Large intestine (tissue), 3 donors: ENCODE measurements at regions not wholly inside any gene's neighbourhood (a gene's known extent, or its start where the extent isn't known, plus 50 kb on each side); places are given as distances from the start of the nearest gene placed in this dataset.

Source experiments
- DNase-seq, 2 donors: peaks; one replicate each; pipeline versions ENCODE4 v3.0.0 to v3.0.0-alpha.2; 2013
- H3K27ac ChIP-seq: one replicate; pipeline ENCODE4 v1.5.1; 2013; ENCODE audit warnings: low read length
- H3K27me3 ChIP-seq: 2 replicates; pipeline ENCODE4 v1.6.1; 2013; ENCODE audit warnings: low read length; ENCODE audit not compliant: control insufficient read depth, insufficient read depth
- H3K36me3 ChIP-seq: 2 replicates; pipeline ENCODE4 v1.6.1; 2013; ENCODE audit warnings: low read length; ENCODE audit not compliant: control insufficient read depth, insufficient read depth
- H3K4me1 ChIP-seq: one replicate; pipeline ENCODE4 v1.6.1; 2013; ENCODE audit warnings: low read length; ENCODE audit not compliant: control insufficient read depth, insufficient read depth
- H3K4me3 ChIP-seq: one replicate; pipeline ENCODE4 v1.5.1; 2013; ENCODE audit warnings: low read length
- H3K9me3 ChIP-seq: one replicate; pipeline ENCODE4 v1.6.1; 2013; ENCODE audit warnings: mild to moderate bottlenecking, low read depth, low read length, moderate library complexity; ENCODE audit not compliant: control insufficient read depth
- WGBS: methylation state at CpG from one replicate; pipeline ENCODE4 v1.1.5; 2013; ENCODE audit warnings: low lambda C conversion rate; ENCODE audit not compliant: insufficient coverage; 5-methylcytosine and 5-hydroxymethylcytosine counted together

GRCh38 chr22:48949375-48950149 lies 878.1 kb downstream of the BRD1 start:
- no peak overlapping the region for H3K27ac ChIP-seq
- no peaks in the 10 kb centered on the region for H3K4me1 ChIP-seq
- no peak overlapping the region for H3K4me3 ChIP-seq
- H3K36me3 ChIP-seq, result no peaks in the 10 kb centered on the region
- no peaks in the 10 kb centered on the region for H3K27me3 ChIP-seq
- no CpG with 5 or more reads among the region's 18 CpGs for WGBS
- no peak for DNase-seq
- H3K9me3 ChIP-seq, result no peaks in the 10 kb centered on the region

DNA sequence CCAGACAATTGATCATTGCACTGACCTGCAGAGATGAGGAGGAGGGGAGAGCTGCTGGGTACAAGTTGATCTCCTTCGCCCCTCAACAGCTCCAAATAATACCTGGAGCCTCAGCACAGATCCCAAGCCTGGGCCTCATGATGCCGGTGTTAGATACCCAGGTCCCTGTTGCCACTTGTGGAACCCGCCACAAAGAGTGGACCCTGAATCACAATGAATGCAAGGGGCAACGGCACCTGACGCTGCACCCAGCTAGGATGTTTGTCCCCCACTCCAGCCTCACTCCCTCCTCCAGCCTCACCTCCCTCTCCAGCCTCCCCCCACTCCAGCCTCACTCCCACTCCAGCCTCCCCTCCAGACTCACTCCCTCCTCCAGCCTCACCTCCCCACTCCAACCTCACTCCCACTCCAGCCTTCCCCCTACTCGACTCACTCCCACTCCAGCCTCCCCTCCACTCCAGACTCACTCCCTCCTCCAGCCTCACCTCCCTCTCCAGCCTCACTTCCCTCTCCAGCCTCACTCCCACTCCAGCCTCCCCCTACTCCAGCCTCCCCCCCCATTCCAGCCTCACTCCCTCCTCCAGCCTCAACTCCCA lies 879.0 kb downstream of the BRD1 start:
- Histone ChIP-seq H3K36me3 (no peaks in the 10 kb centered on the region), H3K4me1 (no peaks in the 10 kb centered on the region), H3K4me3 (no peak overlapping the region), H3K27ac (no peak overlapping the region), H3K27me3 (no peaks in the 10 kb centered on the region), H3K9me3 (no peaks in the 10 kb centered on the region)
- no peak for DNase-seq
- 75% methylated on average over 1 of the region's 6 CpGs for WGBS

DNA sequence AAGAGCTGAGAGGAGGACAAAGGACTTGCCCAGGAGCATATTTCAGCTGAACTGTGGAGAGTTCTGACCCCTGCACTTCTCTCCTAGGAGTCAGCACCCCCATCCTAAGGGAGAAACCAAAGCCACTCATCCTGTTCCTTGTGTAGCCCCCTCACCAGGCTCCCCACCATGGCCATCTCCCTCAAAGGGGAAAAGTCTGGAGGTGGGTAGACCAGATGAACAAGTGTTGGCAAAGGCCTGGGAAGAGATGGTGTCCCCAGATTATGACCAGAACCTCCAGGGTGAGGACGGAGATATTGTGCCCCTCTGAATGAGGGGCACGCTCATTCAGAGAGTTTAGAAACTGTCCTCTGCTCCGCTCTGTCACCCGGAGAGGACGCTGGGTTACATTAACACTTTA lies 880.0 kb downstream of the BRD1 start:
- H3K9me3 ChIP-seq, result no peaks in the 10 kb centered on the region
- no peaks in the 10 kb centered on the region for H3K4me1 ChIP-seq
- H3K36me3 ChIP-seq, result no peaks in the 10 kb centered on the region
- DNase-seq, result no peak
- H3K4me3 ChIP-seq, result no peak overlapping the region
- H3K27ac ChIP-seq, result no peak overlapping the region
- WGBS, result no CpG with 5 or more reads among the region's 5 CpGs
- H3K27me3 ChIP-seq, result no peaks in the 10 kb centered on the region

DNA sequence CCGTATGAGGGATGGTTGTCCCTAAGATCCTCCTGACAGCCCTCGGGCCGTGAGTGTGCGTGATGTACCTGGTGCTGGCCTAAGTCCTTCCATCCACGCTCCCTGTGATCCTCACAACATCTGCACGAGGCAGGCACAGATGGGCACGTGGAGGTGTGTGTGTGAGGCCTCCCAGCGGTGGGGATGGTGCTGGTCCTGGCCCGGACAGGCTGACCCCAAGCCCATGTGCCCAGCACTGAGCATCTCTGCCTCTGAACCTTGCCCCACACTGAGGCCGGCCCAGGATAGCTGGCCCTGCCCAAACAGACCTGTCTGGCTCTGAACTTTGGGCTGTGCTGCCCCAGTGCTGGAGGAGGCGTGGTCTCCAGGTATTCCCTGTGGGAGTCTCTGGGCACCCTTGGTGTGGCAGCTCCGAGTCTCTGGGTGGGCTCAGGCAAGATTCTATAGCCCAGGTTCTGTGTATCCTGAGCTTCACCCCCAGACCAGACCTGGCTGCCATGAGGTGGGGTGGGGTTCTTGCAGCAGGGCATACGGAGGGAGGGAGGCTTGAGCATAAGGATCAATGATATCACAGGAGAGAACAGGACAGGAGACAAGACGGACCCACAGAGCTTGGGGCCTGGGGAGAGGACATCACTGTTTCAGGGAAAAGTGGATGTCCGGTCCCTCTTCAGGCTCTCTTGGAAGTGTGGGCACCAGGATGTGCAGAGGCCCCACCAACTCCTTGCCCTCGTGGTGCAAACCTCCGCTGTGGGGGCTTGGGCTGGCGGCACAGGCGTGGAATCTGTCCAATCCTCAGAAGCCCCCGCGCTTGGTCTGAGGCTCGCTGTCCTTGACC lies 881.8 kb downstream of the BRD1 start:
- H3K4me1 ChIP-seq, result no peaks in the 10 kb centered on the region
- no peak overlapping the region for H3K4me3 ChIP-seq
- no peak for DNase-seq
- no peaks in the 10 kb centered on the region for H3K36me3 ChIP-seq
- no peaks in the 10 kb centered on the region for H3K27me3 ChIP-seq
- H3K9me3 ChIP-seq, result no peaks in the 10 kb centered on the region
- no CpG with 5 or more reads among the region's 22 CpGs for WGBS
- H3K27ac ChIP-seq, result no peak overlapping the region

GRCh38 chr22:48944751-48945620 lies 882.7 kb downstream of the BRD1 start:
- Histone ChIP-seq H3K9me3 (no peaks in the 10 kb centered on the region), H3K4me3 (no peak overlapping the region), H3K27ac (no peak overlapping the region), H3K27me3 (no peaks in the 10 kb centered on the region), H3K36me3 (no peaks in the 10 kb centered on the region), H3K4me1 (no peaks in the 10 kb centered on the region)
- no CpG with 5 or more reads among the region's 38 CpGs for WGBS
- DNase-seq, result no peak

DNA sequence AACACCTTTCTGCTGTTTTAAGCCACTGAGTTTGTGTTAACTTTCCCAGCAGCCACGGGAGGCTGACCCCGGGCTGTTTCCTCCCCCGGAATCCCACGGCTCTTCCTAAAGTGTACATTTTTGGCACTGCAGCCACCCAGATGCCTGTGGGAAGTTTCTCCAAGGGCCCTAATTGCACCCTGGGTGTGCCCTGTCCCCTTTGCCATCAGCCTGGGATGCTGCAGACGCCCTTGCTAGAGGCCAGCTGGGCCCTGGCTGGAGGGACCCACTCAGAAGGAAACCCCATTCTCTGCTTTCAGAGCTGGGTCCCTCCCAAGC lies 883.3 kb downstream of the BRD1 start:
- no peaks in the 10 kb centered on the region for H3K27me3 ChIP-seq
- no peak overlapping the region for H3K4me3 ChIP-seq
- WGBS, result no CpG with 5 or more reads among the region's 5 CpGs
- no peaks in the 10 kb centered on the region for H3K36me3 ChIP-seq
- H3K4me1 ChIP-seq, result no peaks in the 10 kb centered on the region
- H3K9me3 ChIP-seq, result no peaks in the 10 kb centered on the region
- no peak for DNase-seq
- H3K27ac ChIP-seq, result no peak overlapping the region

- no peaks in the 10 kb centered on the region for H3K9me3 ChIP-seq
- no peaks in the 10 kb centered on the region for H3K4me1 ChIP-seq
- no peak overlapping the region for H3K4me3 ChIP-seq
- no peaks in the 10 kb centered on the region for H3K36me3 ChIP-seq
- no peak for DNase-seq
- no peak overlapping the region for H3K27ac ChIP-seq
- H3K27me3 ChIP-seq, result no peaks in the 10 kb centered on the region
- no CpG with 5 or more reads among the region's 24 CpGs for WGBS
Measured at GRCh38 chr22:48943567-48944432, 883.9 kb downstream of the BRD1 start.

DNA sequence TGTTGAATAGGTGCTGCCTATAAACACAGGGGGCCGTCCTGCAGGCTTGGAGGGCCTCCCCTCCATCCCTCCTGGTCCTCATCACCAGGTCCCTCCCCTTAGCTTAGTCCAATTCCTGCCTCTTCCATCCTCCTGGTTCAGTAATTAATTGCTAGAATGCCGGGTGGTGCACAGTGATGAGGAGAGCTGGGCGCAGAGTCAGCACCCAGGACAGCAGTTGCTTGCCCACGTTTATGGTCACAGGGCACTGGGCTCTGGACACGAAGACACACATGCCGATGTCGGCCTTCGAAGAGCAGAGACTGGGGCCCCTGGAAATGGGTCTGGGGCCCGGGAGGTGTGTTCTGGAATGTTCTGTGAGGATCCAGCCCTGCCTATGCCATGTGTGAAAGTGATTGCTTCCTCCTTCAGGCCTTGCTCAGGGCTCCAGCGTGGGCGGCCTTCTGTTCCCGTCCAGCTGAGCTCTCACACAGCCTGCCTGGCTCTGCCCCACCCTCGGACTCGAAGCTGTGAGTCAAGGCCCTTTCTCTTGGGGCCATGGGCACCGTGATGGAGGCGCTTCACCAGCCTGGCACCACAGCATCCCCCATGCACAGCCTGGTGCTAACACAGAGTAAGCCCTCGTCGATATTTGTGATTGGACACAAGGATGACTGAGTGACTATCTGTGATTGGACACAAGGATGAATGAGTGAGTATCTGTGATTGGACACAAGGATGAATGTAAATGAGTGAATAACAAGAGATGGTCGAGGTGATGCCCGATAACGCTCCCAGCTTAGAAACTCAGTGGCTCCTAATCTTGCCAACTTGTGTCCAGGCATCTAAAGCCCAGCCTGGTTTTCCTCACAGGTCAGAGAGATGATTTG lies 884.7 kb downstream of the BRD1 start:
- Histone ChIP-seq H3K36me3 (no peaks in the 10 kb centered on the region), H3K4me1 (no peaks in the 10 kb centered on the region), H3K27me3 (no peaks in the 10 kb centered on the region), H3K9me3 (no peaks in the 10 kb centered on the region), H3K4me3 (no peak overlapping the region), H3K27ac (no peak overlapping the region)
- WGBS, result no CpG with 5 or more reads among the region's 21 CpGs
- no peak for DNase-seq
